Lower leg skin (tissue), 4 donors: ENCODE measurements at regions not wholly inside any gene's neighbourhood (a gene's known extent, or its start where the extent isn't known, plus 50 kb on each side); places are given as distances from the start of the nearest gene placed in this dataset.

Experiments used
- DNase-seq, 2 donors: peaks; one replicate each; pipeline ENCODE4 v3.0.0-alpha.2; 2019; ENCODE audit warnings: low spot score in 2 of 2
- H3K4me3 ChIP-seq: fragments of 200-600 bp; sonication (generic); 2 replicates; pipeline ENCODE4 v1.5.1; 2017; ENCODE audit warnings: mild to moderate bottlenecking, low read depth; ENCODE audit not compliant: poor library complexity, severe bottlenecking
- POLR2A ChIP-seq, 2 donors: fragments of 450-650 bp; IDR thresholded peaks; one replicate each; pipeline ENCODE4 v1.6.1; 2016 to 2017; ENCODE audit warnings: antibody characterized with exemption in 2 of 2, mild to moderate bottlenecking in 1 of 2, moderate library complexity in 1 of 2
- WGBS, 2 donors: methylation state at CpG; one replicate each; pipeline ENCODE4 v1.1.5; 2018; 5-methylcytosine and 5-hydroxymethylcytosine counted together
- intact Hi-C: fragments of 100-400 bp; cut with DNase I; formaldehyde crosslinking; loops from one replicate; pipeline ENCODE4 v1.15.0; 2023; ENCODE audit warnings: low total_unique reads
- TF ChIP-seq, protein P1 (sequence below), 3 donors: fragments of 450-650 bp; IDR thresholded peaks; one replicate each; pipeline ENCODE4 v1.5.1; 2016; ENCODE audit warnings: antibody characterized with exemption in 3 of 3, mild to moderate bottlenecking in 3 of 3, moderate library complexity in 2 of 3

DNA sequence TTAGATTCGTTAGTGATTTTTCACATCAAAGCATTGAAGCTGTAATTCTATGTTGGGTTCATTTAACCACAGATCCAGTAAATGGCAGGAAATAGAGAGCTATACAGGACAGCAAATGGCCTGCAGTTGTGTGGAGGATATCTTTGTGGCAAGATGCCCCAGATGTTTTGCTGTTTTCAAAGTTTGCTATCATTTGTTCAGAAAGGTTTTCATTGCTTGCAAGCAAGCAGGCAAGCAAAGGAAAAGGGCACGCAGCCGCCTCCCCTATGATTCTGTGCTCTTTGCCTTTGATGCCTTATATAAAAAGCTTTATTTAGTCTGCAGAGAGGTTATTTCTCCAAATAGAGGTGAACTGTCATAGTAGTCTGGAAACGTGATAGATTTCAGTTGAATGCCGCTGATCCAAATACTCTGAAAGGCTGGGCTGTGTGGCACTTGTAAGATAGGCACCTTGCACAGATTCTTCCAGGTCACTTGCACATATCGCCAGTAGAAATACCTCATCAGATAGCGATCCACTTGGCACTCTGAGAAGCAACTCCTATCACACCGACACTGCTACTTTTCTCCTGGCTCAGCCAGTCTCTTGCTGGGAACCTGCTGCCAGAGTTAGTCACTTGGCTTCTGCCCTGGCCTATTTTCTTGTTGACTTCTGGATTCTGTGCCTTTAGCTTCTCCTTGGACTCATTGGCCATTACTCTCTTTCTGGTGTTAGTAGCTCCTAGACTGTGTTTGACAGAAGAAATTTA lies 66.4 kb downstream of the UTRN start:
- DNase-seq: no peak
- TF ChIP-seq, protein P1, sequence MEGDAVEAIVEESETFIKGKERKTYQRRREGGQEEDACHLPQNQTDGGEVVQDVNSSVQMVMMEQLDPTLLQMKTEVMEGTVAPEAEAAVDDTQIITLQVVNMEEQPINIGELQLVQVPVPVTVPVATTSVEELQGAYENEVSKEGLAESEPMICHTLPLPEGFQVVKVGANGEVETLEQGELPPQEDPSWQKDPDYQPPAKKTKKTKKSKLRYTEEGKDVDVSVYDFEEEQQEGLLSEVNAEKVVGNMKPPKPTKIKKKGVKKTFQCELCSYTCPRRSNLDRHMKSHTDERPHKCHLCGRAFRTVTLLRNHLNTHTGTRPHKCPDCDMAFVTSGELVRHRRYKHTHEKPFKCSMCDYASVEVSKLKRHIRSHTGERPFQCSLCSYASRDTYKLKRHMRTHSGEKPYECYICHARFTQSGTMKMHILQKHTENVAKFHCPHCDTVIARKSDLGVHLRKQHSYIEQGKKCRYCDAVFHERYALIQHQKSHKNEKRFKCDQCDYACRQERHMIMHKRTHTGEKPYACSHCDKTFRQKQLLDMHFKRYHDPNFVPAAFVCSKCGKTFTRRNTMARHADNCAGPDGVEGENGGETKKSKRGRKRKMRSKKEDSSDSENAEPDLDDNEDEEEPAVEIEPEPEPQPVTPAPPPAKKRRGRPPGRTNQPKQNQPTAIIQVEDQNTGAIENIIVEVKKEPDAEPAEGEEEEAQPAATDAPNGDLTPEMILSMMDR (IDR thresholded peaks at IDR 0.05): no peak
- TF ChIP-seq POLR2A (IDR thresholded peaks at IDR 0.05): no peak
- intact Hi-C loops: no loop called here
- WGBS, 2 donors: 31 to 39% methylated on average over 8 of the region's 8 CpGs
- H3K4me3 ChIP-seq: no peak overlapping the region

DNA sequence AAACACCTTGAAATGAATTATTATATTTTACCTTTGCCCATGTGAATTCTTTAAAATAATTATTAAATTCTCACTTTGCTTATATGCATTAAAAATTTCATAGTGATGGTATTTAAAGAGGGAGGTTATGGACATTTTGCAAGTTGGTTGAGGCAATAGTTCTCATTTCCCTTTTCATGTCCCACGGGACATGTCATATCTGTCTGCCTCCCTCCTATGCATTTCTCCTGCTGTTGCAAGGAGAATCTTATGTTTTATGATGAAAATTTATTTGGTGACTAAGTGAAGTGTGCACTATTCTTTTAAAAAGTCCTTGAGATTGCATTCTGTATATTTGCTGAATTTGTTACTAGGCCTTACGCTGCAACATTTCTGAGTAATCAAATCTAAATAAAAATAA lies 67.2 kb downstream of the UTRN start:
- intact Hi-C loops: no loop called here
- H3K4me3 ChIP-seq: no peak overlapping the region
- TF ChIP-seq, protein P1 (IDR thresholded peaks at IDR 0.05): no peak
- TF ChIP-seq POLR2A (IDR thresholded peaks at IDR 0.05): no peak
- DNase-seq: no peak
- whole genome bisulfite sequencing, 2 donors: 84 to 94% methylated on average over 2 of the region's 2 CpGs

DNA sequence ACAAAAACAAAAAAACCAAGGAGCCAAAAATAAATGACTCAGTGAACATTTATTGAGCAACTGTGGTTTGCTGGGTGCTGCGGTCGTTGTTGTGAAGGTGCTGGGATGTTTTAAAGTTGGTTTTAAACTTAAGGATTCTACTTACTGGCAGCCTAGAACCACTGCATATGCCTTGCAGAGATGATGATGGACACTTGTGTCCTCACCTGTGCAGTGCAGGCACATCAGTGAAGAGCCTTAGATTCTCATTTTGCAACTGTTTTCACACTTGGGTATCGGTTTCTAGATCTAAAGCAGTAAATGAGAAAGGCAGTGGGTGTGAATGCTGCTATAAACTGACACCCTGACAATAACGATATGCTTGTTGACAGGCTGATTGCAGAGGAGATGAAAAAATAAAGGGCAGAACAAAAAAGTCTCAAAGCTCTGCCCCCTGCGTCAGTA lies 68.8 kb downstream of the UTRN start:
- WGBS, 2 donors: 74 to 82% methylated on average over 5 of the region's 5 CpGs
- H3K4me3 ChIP-seq: no peak overlapping the region
- intact Hi-C loops: no loop called here
- DNase-seq: no peak
- TF ChIP-seq, protein P1 (IDR thresholded peaks at IDR 0.05): no peak
- TF ChIP-seq POLR2A (IDR thresholded peaks at IDR 0.05): no peak

DNA sequence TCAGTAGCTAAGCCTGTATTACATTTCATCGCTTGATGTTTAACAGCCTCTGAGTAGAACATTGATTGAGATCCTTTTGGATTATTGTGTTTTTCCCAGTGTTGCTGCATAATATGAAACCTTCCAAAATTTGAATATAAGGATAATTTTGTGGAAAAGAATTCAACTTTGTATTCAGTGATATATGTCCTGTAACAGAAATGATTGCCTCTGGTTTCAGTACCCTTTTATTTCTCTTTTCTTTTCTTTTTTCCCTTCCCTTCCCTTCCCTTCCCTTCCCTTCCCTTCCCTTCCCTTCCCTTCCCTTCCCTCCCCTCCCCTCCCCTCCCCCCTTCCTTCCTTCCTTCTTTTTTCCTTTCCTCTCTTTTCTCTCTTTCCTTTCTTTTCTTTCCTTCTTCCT lies 74.6 kb downstream of the UTRN start:
- no peak overlapping the region for H3K4me3 ChIP-seq
- WGBS, 2 donors: 82 to 88% methylated on average over 1 of the region's 1 CpG
- intact Hi-C loops: no loop called here
- TF ChIP-seq, protein P1 (IDR thresholded peaks at IDR 0.05): no peak
- TF ChIP-seq POLR2A (IDR thresholded peaks at IDR 0.05): no peak
- no peak for DNase-seq

DNA sequence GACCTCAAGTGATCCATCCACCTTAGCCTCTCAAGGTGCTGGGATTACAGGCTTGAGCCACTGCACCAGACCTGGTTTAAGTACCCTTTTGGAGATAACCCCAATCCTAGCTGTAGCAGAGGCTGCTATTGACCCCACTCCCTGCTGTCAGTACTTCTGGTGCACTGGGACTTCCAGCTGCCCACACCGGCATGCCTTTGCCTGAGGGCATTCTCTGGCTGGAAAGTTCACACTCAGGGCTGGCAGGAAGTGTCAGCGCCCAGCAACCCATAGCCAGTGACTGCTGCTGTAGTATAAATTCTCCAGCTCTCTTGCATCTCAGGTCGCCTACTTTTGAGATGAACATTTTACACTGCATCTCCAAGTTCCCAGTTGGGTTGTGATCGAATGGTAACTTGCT lies 75.3 kb downstream of the UTRN start:
- TF ChIP-seq, protein P1 (IDR thresholded peaks at IDR 0.05): no peak
- no peak for TF ChIP-seq POLR2A (IDR thresholded peaks at IDR 0.05)
- intact Hi-C loops: no loop called here
- no peak overlapping the region for H3K4me3 ChIP-seq
- 70 to 79% methylated on average over 4 of the region's 4 CpGs for WGBS, 2 donors
- no peak for DNase-seq

DNA sequence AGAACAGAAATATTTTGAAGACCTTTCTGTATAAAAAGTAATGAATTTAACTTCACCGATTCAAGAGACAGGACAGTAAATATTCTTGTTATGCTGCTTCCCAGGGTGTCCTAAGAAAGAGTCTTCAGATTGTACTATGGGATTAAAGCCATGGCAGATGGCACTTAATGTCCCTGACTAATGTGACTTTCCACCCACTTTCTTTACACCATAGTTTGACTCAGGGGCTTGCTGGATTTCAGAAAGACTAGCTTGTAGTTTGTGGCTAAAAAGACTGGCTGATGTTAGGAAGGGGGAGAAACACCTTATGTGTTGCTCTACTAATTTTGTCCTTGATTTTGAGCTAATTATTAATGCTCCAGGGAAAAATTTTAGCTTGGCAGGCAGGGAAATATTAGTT lies 75.9 kb downstream of the UTRN start:
- no peak for TF ChIP-seq POLR2A (IDR thresholded peaks at IDR 0.05)
- 82 to 85% methylated on average over 1 of the region's 1 CpG for WGBS, 2 donors
- intact Hi-C loops: no loop called here
- no peak overlapping the region for H3K4me3 ChIP-seq
- no peak for DNase-seq
